ENCODE measurements at regions not wholly inside any gene's neighbourhood (a gene's known extent, or its start where the extent isn't known, plus 50 kb on each side); places are given as distances from the start of the nearest gene placed in this dataset.
A peak's percentile ranks its signal among the peaks of the same experiment; 100 is the strongest.
"Not testable (repeated sequence)": the region's sequence is repeated elsewhere in the genome, so short reads cannot be mapped to it uniquely, and the experiment has no call there.

- DNase-seq (ENCODE audit: low spot score), result no peak
Observed at GRCh38 chr6:93663111-93663510, 243.8 kb upstream of the EPHA7 start.

GRCh38 chr6:93654548-93654947, 235.2 kb upstream of the EPHA7 start:
- no peak for DNase-seq (ENCODE audit: low spot score)

GRCh38 chr6:93644611-93645010, 225.3 kb upstream of the EPHA7 start:
- DNase-seq (ENCODE audit: low spot score), result no peak

- DNase-seq (ENCODE audit: low spot score), result no peak
Observed at GRCh38 chr6:93639126-93639525, 219.8 kb upstream of the EPHA7 start.

GRCh38 chr6:93636987-93637664, 217.8 kb upstream of the EPHA7 start:
- DNase-seq (ENCODE audit: low spot score), result not testable (repeated sequence)

- DNase-seq (ENCODE audit: low spot score), result peak; percentile 34
Observed at GRCh38 chr6:93624408-93624807, 205.0 kb upstream of the EPHA7 start.

- peak; percentile 43 for DNase-seq (ENCODE audit: low spot score)
Observed at GRCh38 chr6:93621442-93621841, 202.1 kb upstream of the EPHA7 start.

- DNase-seq (ENCODE audit: low spot score), result peak; percentile 22
Observed at GRCh38 chr6:93604951-93605350, 185.6 kb upstream of the EPHA7 start.

GRCh38 chr6:93592417-93592816, 173.1 kb upstream of the EPHA7 start:
- no peak for DNase-seq (ENCODE audit: low spot score)

- DNase-seq (ENCODE audit: low spot score), result no peak
Observed at GRCh38 chr6:93586306-93586705, 166.9 kb upstream of the EPHA7 start.

GRCh38 chr6:93584300-93584699, 164.9 kb upstream of the EPHA7 start:
- no peak for DNase-seq (ENCODE audit: low spot score)

- DNase-seq (ENCODE audit: low spot score), result no peak
Observed at GRCh38 chr6:93581371-93581770, 162.0 kb upstream of the EPHA7 start.

- no peak for DNase-seq (ENCODE audit: low spot score)
Observed at GRCh38 chr6:93580446-93580845, 161.1 kb upstream of the EPHA7 start.

GRCh38 chr6:93575495-93576267, 156.3 kb upstream of the EPHA7 start:
- no peak for DNase-seq (ENCODE audit: low spot score)

- no peak for DNase-seq (ENCODE audit: low spot score)
Observed at GRCh38 chr6:93574299-93574698, 154.9 kb upstream of the EPHA7 start.

GRCh38 chr6:93571346-93571745, 152.0 kb upstream of the EPHA7 start:
- no peak for DNase-seq (ENCODE audit: low spot score)

- DNase-seq (ENCODE audit: low spot score), result no peak
Observed at GRCh38 chr6:93568169-93568568, 148.8 kb upstream of the EPHA7 start.

- no peak for DNase-seq (ENCODE audit: low spot score)
Observed at GRCh38 chr6:93567164-93567563, 147.8 kb upstream of the EPHA7 start.

GRCh38 chr6:93566285-93566684, 146.9 kb upstream of the EPHA7 start:
- no peak for DNase-seq (ENCODE audit: low spot score)

GRCh38 chr6:93562582-93562981, 143.2 kb upstream of the EPHA7 start:
- no peak for DNase-seq (ENCODE audit: low spot score)

- no peak for DNase-seq (ENCODE audit: low spot score)
Observed at GRCh38 chr6:93555292-93555691, 135.9 kb upstream of the EPHA7 start.

GRCh38 chr6:93554018-93554417, 134.7 kb upstream of the EPHA7 start:
- no peak for DNase-seq (ENCODE audit: low spot score)

- no peak for DNase-seq (ENCODE audit: low spot score)
Observed at GRCh38 chr6:93550551-93551276, 131.4 kb upstream of the EPHA7 start.

Measured in cerebellar cortex (tissue), 1 donor.